Activated CD8-positive, alpha-beta memory T cell treated with anti-CD3 and anti-CD28 coated beads for 36 hours (primary cell): ENCODE measurements at regions not wholly inside any gene's neighbourhood (a gene's known extent, or its start where the extent isn't known, plus 50 kb on each side); places are given as distances from the start of the nearest gene placed in this dataset.
"Not testable (repeated sequence)": the region's sequence is repeated elsewhere in the genome, so short reads cannot be mapped to it uniquely, and the experiment has no call there.

Experiments
- CTCF ChIA-PET: fragments of 350-600 bp; sonication (Branson Sonifier 250); formaldehyde crosslinking; loops from one replicate; lab custom pipeline; 2021; ENCODE audit warnings: antibody characterized with exemption; lab: Charles Lee
- POLR2A ChIA-PET: fragments of 350-600 bp; sonication (Branson Sonifier 250); formaldehyde crosslinking; loops from one replicate; lab custom pipeline; 2021; ENCODE audit warnings: antibody characterized with exemption; lab: Charles Lee

- POLR2A ChIA-PET, CTCF ChIA-PET: not testable (repeated sequence)
Observed at GRCh38 chr7:4507886-4508285, 174.2 kb upstream of the FOXK1 start.

DNA sequence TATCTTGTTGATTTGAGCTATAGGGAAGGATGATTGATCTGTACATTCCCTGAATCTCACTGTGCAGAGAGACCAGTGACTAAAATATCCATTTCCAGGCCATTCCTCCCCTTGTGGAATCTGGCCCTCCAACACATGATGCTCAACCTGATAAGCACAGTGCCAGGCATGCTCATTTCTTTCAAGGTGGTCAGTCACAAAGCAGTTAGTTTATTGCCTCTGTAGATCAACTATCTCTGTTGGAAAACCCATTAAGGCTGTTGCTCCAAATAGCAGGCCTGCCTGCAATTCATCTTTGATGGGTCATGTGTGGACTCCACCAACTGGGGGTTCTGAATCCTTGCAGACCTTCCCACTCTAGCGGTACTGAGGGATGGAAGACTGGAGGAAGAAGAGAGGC is 168.6 kb upstream of the FOXK1 start:
- CTCF ChIA-PET = no interaction called here
- POLR2A ChIA-PET = no interaction called here

GRCh38 chr7:4519819-4520520 is 162.1 kb upstream of the FOXK1 start:
- ChIA-PET CTCF (no interaction called here), POLR2A (no interaction called here)

GRCh38 chr7:4523219-4523618 is 158.9 kb upstream of the FOXK1 start:
- ChIA-PET POLR2A (no interaction called here), CTCF (no interaction called here)

DNA sequence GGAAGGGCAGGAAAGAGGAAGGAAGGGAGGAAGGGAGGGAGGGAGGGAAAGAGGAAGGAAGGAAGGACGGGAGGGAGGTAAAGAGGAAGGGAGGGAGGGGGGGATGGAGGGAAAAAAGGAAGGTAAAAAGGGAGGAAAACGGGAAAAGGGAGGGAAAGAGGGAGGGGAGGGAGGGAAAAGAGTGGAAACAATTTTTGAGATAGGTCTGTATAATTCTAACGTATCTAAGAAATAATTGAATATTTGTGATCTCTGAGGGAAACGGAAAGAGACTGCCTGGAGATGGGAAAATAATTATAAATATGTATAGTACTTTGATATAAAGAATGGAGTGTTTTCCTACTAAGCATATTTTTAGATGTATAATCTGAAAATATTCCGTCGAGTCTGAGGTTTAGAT is 158.2 kb upstream of the FOXK1 start:
- ChIA-PET POLR2A (no interaction called here), CTCF (no interaction called here)

DNA sequence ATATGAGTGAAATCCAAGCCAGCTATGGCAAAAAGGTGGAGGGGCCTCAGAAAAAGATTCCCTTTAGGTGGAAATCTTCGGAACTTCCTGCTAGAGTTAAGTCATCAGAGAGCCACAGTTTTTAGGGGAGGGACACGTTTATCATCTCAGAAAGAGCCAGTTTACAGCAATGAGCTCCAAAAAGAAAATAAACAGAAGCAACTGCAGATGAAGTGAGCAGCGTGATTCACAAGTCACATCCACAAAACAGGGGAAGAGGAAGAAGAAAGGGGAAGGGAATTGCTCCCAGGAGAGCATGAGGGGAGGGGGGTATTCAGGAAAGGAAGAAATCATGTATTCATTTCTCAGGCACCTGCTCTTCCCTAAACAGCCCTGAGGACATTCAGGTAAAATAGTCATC is 156.2 kb upstream of the FOXK1 start:
- ChIA-PET CTCF (no interaction called here), POLR2A (no interaction called here)

GRCh38 chr7:4527988-4528636 is 154.0 kb upstream of the FOXK1 start:
- ChIA-PET POLR2A (no interaction called here), CTCF (interaction anchor here (0.7 kb wide), 1 partner anchor 266 kb away, joined by 3 read pairs; no protein-coding TSS in a partner anchor)

DNA sequence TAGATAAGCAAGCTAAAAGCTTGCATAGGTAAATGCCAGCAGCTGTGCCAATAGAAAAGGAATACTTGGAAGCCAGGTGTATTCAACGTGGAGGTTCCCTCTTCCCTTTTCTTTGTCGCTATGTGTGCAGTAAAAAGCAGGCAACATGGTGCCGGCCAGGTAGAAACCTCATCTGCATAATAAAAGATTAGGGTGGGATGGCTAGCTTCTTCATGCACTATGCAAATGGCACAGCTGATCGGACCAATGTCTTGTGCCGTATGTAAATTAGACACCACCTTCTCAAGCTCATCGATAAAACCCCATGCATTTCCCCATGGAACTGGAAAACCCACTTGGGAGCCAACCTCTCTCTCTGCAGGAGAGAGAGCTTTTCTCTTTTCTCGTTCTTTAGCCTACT is 150.9 kb upstream of the FOXK1 start:
- CTCF ChIA-PET = no interaction called here
- POLR2A ChIA-PET = no interaction called here

- POLR2A ChIA-PET, CTCF ChIA-PET: not testable (repeated sequence)
Observed at GRCh38 chr7:4533339-4533738, 148.8 kb upstream of the FOXK1 start.

GRCh38 chr7:4549681-4550080 is 132.4 kb upstream of the FOXK1 start:
- POLR2A ChIA-PET = no interaction called here
- CTCF ChIA-PET = no interaction called here

DNA sequence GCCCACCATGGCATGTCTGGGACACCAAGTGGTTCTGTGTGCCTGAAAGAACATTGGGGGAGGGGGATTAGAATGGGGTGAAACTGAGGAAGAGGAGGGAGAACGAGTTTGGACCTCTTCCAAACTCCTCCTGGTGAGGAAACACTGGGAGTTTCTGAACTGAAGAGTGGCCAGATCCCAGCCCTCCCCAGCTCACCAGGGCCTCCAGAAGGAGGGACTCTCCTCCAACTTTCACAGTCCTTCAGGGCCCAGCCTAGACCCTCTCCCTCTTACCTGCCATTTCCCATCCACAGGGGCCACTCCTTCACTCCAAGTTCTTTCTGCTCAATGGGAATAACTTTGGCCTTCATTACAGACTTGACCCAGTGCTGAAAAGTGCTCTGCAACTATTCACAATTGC is 132.0 kb upstream of the FOXK1 start:
- CTCF ChIA-PET = interaction anchor here (0.6 kb wide), 1 partner anchor 10 kb away, joined by 4 read pairs; no protein-coding TSS in a partner anchor
- POLR2A ChIA-PET = no interaction called here

DNA sequence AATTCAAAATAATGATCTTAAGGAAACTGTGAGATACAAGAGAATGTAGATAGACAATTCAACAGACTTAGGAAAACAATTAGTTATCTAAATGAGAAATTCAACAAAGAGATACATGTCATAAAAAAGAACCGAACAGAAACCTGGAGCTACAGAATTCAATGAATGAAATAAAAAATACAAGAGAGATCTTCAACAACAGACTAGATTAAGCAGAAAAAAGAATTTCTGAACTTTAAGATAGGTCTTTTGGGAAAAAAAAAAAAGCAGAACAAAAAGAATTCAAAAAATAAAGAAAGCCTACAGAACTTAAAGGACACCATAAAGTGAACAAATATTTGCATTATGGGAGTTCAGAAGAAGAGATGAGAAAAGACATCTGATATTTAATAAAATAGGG is 129.1 kb upstream of the FOXK1 start:
- POLR2A ChIA-PET = no interaction called here
- CTCF ChIA-PET = interaction anchor here (1.0 kb wide), 1 partner anchor 14 kb away, joined by 3 read pairs; no protein-coding TSS in a partner anchor

GRCh38 chr7:4556868-4557793 is 125.0 kb upstream of the FOXK1 start:
- CTCF ChIA-PET = no interaction called here
- POLR2A ChIA-PET = no interaction called here

DNA sequence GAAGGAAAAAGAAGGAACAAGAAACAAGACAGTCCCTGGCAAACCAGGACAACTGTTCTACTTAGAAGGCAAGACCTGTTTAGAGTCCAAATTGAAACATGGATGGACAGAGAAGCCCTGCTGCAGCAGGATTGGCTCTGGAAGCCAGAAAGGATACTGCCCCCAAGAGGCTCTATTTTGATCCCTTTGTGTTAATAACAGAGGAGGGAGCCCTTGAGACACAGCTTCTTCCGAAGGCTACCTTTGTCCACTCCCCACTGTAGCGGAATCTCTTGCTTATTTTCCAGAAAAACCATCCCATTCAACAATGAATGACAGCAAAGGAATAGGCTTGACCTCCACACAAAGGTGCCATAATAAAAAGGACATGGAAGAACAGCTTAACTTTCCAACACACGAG is 120.3 kb upstream of the FOXK1 start:
- ChIA-PET CTCF (no interaction called here), POLR2A (interaction anchor here (0.6 kb wide), 1 partner anchor 108 kb away, joined by 3 read pairs; no protein-coding TSS in a partner anchor)

DNA sequence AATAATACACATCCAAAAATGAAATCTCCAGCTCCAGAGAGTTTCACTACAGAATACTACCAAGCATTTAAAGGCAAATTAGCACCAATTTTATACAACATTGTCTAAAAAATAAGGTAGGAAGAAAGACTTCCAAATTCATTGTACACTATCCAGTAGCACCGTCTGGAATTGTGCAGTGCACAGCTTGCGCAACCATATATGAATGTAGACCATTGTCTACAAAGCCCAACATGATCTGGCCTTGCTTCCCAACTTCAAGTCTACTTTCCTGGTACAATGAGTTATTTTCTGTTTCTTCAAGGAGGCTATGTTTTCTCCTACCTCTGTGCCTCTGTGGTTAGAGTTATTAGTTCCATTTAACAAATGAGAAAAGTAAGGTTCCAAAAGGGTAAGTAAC is 115.4 kb upstream of the FOXK1 start:
- CTCF ChIA-PET = interaction anchor here (0.8 kb wide), 1 partner anchor 14 kb away, joined by 3 read pairs; no protein-coding TSS in a partner anchor
- POLR2A ChIA-PET = no interaction called here

GRCh38 chr7:4574851-4575250 is 107.2 kb upstream of the FOXK1 start:
- ChIA-PET CTCF (interaction anchor here (1.5 kb wide), 1 partner anchor 9 kb away, joined by 3 read pairs; no protein-coding TSS in a partner anchor), POLR2A (no interaction called here)

DNA sequence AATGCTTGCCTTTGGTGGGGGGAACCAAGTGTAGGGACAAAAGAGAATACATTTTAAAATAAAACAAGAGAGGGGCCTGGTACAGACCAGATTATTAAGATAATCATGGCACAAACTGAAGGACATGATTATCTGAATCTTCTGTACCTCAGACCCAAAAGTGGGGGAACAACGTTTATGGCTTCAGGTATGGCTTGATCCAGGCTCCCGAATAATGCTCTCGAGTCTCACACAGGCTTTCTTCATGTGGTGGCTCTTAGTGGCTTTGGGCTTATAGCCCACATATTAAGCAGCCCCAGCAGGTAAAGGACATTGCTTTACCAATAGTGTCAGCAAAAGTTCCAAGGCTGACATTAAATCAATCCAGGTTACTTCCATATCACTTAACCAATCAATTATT is 106.8 kb upstream of the FOXK1 start:
- CTCF ChIA-PET = interaction anchor here (1.5 kb wide), 1 partner anchor 9 kb away, joined by 3 read pairs; no protein-coding TSS in a partner anchor
- POLR2A ChIA-PET = no interaction called here

- ChIA-PET POLR2A (no interaction called here), CTCF (no interaction called here)
Observed at GRCh38 chr7:4602905-4603842, 78.9 kb upstream of the FOXK1 start.

DNA sequence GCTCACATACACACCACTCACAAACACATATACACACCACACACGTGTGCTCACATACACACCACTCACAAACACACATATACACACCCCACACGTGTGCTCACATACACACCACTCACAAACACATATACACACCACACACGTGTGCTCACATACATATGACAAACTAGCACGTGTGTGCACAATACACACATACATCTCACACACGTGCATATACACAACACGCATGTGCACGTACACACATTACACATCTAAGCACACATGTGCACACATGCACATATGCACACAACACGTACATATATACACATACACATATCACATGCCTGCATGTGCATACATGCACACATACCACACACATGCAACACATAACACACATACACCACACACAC is 78.3 kb upstream of the FOXK1 start:
- ChIA-PET CTCF (no interaction called here), POLR2A (no interaction called here)
